ENCODE measurements at regions not wholly inside any gene's neighbourhood (a gene's known extent, or its start where the extent isn't known, plus 50 kb on each side); places are given as distances from the start of the nearest gene placed in this dataset.

GRCh38 chr2:76467326-76467725 is 756.6 kb upstream of the GCFC2 start:
- CTCF ChIA-PET, result interaction anchor here (1.0 kb wide), 1 partner anchor 9 kb away, joined by 3 read pairs; no protein-coding TSS in a partner anchor
- H3K27me3 ChIP-seq (ENCODE audit: insufficient read depth), result no peaks in the 10 kb centered on the region
- POLR2A ChIA-PET, result no interaction called here

GRCh38 chr2:76464310-76464709 is 753.6 kb upstream of the GCFC2 start:
- no peaks in the 10 kb centered on the region for H3K9me2 ChIP-seq
- no peaks in the 10 kb centered on the region for H3K36me3 ChIP-seq (replicated peaks in 1 of 2; ENCODE audit: control insufficient read depth in 1 of 2, insufficient read depth in 2 of 2, low read length in 1 of 2)
- no peaks in the 10 kb centered on the region for H3K79me2 ChIP-seq (ENCODE audit: insufficient read depth)
- H3K4me1 ChIP-seq (ENCODE audit: control insufficient read depth in 1 of 2, insufficient read depth in 2 of 2, low read depth in 1 of 2, low read length in 1 of 2), result no peaks in the 10 kb centered on the region
- ChIA-PET CTCF (no interaction called here), POLR2A (no interaction called here)
- no peak overlapping the region for H3K9ac ChIP-seq
- H3K27ac ChIP-seq (ENCODE audit: low read depth in 2 of 2, low read length in 1 of 2), result no peak overlapping the region
- H3K27me3 ChIP-seq (ENCODE audit: insufficient read depth), result no peaks in the 10 kb centered on the region
- no peaks in the 10 kb centered on the region for H4K20me1 ChIP-seq (ENCODE audit: insufficient read depth)
- TF ChIP-seq RAD21 (IDR thresholded peaks at IDR 0.05; ENCODE audit: low read length) (peak; percentile 27; the same call in 1 of the 2 replicates), SMC3 (IDR thresholded peaks at IDR 0.05; ENCODE audit: low read depth, low read length) (no peak), TEAD4 (IDR thresholded peaks at IDR 0.05; ENCODE audit: borderline replicate concordance, insufficient read depth) (no peak), MEF2A (IDR thresholded peaks at IDR 0.05; ENCODE audit: borderline replicate concordance, low read depth) (no peak), NRF1 (IDR thresholded peaks at IDR 0.05; ENCODE audit: low read depth, low read length) (no peak)
- no peak overlapping the region for H3K4me2 ChIP-seq
- no peak overlapping the region for H2AFZ ChIP-seq (ENCODE audit: low read depth)
- 56% methylated on average over 2 of the region's 2 CpGs for WGBS (ENCODE audit: low lambda C conversion rate)
- H3F3A ChIP-seq (replicated peaks; ENCODE audit: insufficient read depth), result no peaks in the 10 kb centered on the region
- H3K9me3 ChIP-seq, result no peaks in the 10 kb centered on the region
- DNase-seq, result no peak
- H3K4me3 ChIP-seq (ENCODE audit: low read depth in 2 of 2, low read length in 1 of 2), result no peak overlapping the region

More at GRCh38 chr2:76467326-76467725, 756.6 kb upstream of the GCFC2 start:
- no peaks in the 10 kb centered on the region for H3K79me2 ChIP-seq (ENCODE audit: insufficient read depth)
- no peaks in the 10 kb centered on the region for H3K36me3 ChIP-seq (replicated peaks in 1 of 2; ENCODE audit: control insufficient read depth in 1 of 2, insufficient read depth in 2 of 2, low read length in 1 of 2)
- no peaks in the 10 kb centered on the region for H3F3A ChIP-seq (replicated peaks; ENCODE audit: insufficient read depth)
- WGBS (ENCODE audit: low lambda C conversion rate), result 86% methylated on average over 2 of the region's 2 CpGs
- no peaks in the 10 kb centered on the region for H3K9me2 ChIP-seq
- H3K4me2 ChIP-seq, result no peak overlapping the region
- H3K4me1 ChIP-seq (ENCODE audit: control insufficient read depth in 1 of 2, insufficient read depth in 2 of 2, low read depth in 1 of 2, low read length in 1 of 2), result no peaks in the 10 kb centered on the region
- no peak overlapping the region for H2AFZ ChIP-seq (ENCODE audit: low read depth)
- TF ChIP-seq EZH2phosphoT487 (IDR thresholded peaks at IDR 0.05; ENCODE audit: borderline replicate concordance, low read depth), result no peak
- TF ChIP-seq MXI1 (IDR thresholded peaks at IDR 0.05; ENCODE audit: low read depth, low read length), result no peak
- TF ChIP-seq MEF2A (IDR thresholded peaks at IDR 0.05; ENCODE audit: borderline replicate concordance, low read depth), result no peak
- TF ChIP-seq FOSL2 (IDR thresholded peaks at IDR 0.05; ENCODE audit: borderline replicate concordance, low read depth), result no peak
- TF ChIP-seq GABPA (IDR thresholded peaks at IDR 0.05; ENCODE audit: low read depth), result no peak
- TF ChIP-seq SMC3 (IDR thresholded peaks at IDR 0.05; ENCODE audit: low read depth, low read length), result no peak
- TF ChIP-seq TCF12 (IDR thresholded peaks at IDR 0.05), result no peak
- TF ChIP-seq SIN3A (IDR thresholded peaks at IDR 0.05; ENCODE audit: borderline replicate concordance, low read depth, low read length), result no peak
- no peak for TF ChIP-seq TAF1 (IDR thresholded peaks at IDR 0.05; ENCODE audit: borderline replicate concordance, low read depth, low read length)
- TF ChIP-seq TEAD4 (IDR thresholded peaks at IDR 0.05; ENCODE audit: borderline replicate concordance, insufficient read depth), result no peak
- TF ChIP-seq IRF3 (IDR thresholded peaks at IDR 0.05; ENCODE audit: low read depth, low read length), result no peak
- TF ChIP-seq CHD2 (IDR thresholded peaks at IDR 0.05; ENCODE audit: low read length, partially characterized antibody), result no peak
- TF ChIP-seq JUND (IDR thresholded peaks at IDR 0.05), result no peak
- H3K27ac ChIP-seq (ENCODE audit: low read depth in 2 of 2, low read length in 1 of 2), result no peak overlapping the region; a peak in 1 of 4 replicates
- H3K4me3 ChIP-seq (ENCODE audit: low read depth in 2 of 2, low read length in 1 of 2), result no peak overlapping the region
- H3K9ac ChIP-seq, result no peak overlapping the region
- no peaks in the 10 kb centered on the region for H4K20me1 ChIP-seq (ENCODE audit: insufficient read depth)
- no peaks in the 10 kb centered on the region for H3K9me3 ChIP-seq
- DNase-seq, result no peak
